Astrocyte (in vitro differentiated cells and primary cell): ENCODE measurements at regions not wholly inside any gene's neighbourhood (a gene's known extent, or its start where the extent isn't known, plus 50 kb on each side); places are given as distances from the start of the nearest gene placed in this dataset.

ENCODE experiments used
- DNase-seq: peaks from one replicate; pipeline ENCODE4 v3.0.0-alpha.2; 2010; ENCODE audit warnings: low read depth
- FAIRE-seq: peaks from 2 replicates; lab custom pipeline; 2011; peaks lifted over from hg19 to GRCh38; lab: Jason Lieb, UNC
- H2AFZ ChIP-seq: 2 replicates; pipeline ENCODE4 v1.6.0; 2012; ENCODE audit warnings: low read depth, low read length, inconsistent platforms
- H3K27ac ChIP-seq: 2 replicates; pipeline ENCODE4 v1.5.1; 2011; ENCODE audit warnings: low read depth, low read length, inconsistent platforms
- H3K27me3 ChIP-seq: 2 replicates; pipeline ENCODE4 v1.6.0; 2011; ENCODE audit warnings: low read length, inconsistent platforms; ENCODE audit not compliant: insufficient read depth
- H3K36me3 ChIP-seq: 2 replicates; pipeline ENCODE4 v1.5.1; 2011; ENCODE audit warnings: low read length, inconsistent platforms; ENCODE audit not compliant: insufficient read depth
- H3K4me1 ChIP-seq: 2 replicates; pipeline ENCODE4 v1.5.1; 2011; ENCODE audit warnings: low read length, inconsistent platforms; ENCODE audit not compliant: insufficient read depth
- H3K4me2 ChIP-seq: 2 replicates; pipeline ENCODE4 v1.6.0; 2012; ENCODE audit warnings: low read length, inconsistent platforms
- H3K4me3 ChIP-seq: 2 replicates; pipeline ENCODE4 v1.5.1; 2011; ENCODE audit warnings: low read depth, mild to moderate bottlenecking, low read length, inconsistent platforms; ENCODE audit not compliant: insufficient read depth
- H3K79me2 ChIP-seq: 2 replicates; pipeline ENCODE4 v1.6.0; 2012; ENCODE audit warnings: mild to moderate bottlenecking, low read length, inconsistent platforms; ENCODE audit not compliant: insufficient read depth
- H3K9ac ChIP-seq: 2 replicates; pipeline ENCODE4 v1.6.0; 2012; ENCODE audit warnings: mild to moderate bottlenecking, low read length, inconsistent platforms
- H3K9me3 ChIP-seq: 2 replicates; pipeline ENCODE4 v1.5.1; 2012; ENCODE audit warnings: low read depth, mild to moderate bottlenecking, low read length, inconsistent platforms; ENCODE audit not compliant: insufficient read depth
- H4K20me1 ChIP-seq: 2 replicates; pipeline ENCODE4 v1.6.0; 2012; ENCODE audit warnings: low read length, inconsistent platforms; ENCODE audit not compliant: insufficient read depth
- H3K27ac Mint-ChIP-seq: one replicate; pipeline ENCODE4 v1.8.0; 2021; ENCODE audit warnings: mild to moderate bottlenecking, mixed read lengths; ENCODE audit not compliant: unreplicated experiment
- H3K27me3 Mint-ChIP-seq: one replicate; pipeline ENCODE4 v1.8.0; 2021; ENCODE audit warnings: low read depth, mixed read lengths; ENCODE audit not compliant: unreplicated experiment
- H3K36me3 Mint-ChIP-seq: one replicate; pipeline ENCODE4 v1.8.0; 2021; ENCODE audit warnings: low read depth, mixed read lengths; ENCODE audit not compliant: unreplicated experiment
- H3K4me1 Mint-ChIP-seq: one replicate; pipeline ENCODE4 v1.8.0; 2021; ENCODE audit warnings: low read depth, mixed read lengths; ENCODE audit not compliant: unreplicated experiment
- H3K4me3 Mint-ChIP-seq: one replicate; pipeline ENCODE4 v1.8.0; 2021; ENCODE audit warnings: mild to moderate bottlenecking, moderate library complexity, mixed read lengths; ENCODE audit not compliant: unreplicated experiment
- H3K9me3 Mint-ChIP-seq: one replicate; pipeline ENCODE4 v1.8.0; 2021; ENCODE audit warnings: mild to moderate bottlenecking, mixed read lengths; ENCODE audit not compliant: unreplicated experiment
- CTCF ChIP-seq: IDR thresholded peaks from 2 replicates; pipeline ENCODE4 v1.5.1; 2011; ENCODE audit warnings: low read depth, mild to moderate bottlenecking, inconsistent platforms, low read length, moderate library complexity; ENCODE audit not compliant: insufficient read depth
- EZH2 ChIP-seq: IDR thresholded peaks from 2 replicates; pipeline ENCODE4 v1.6.1; 2012; ENCODE audit warnings: mild to moderate bottlenecking, low read length, inconsistent platforms; ENCODE audit not compliant: insufficient read depth

GRCh38 chr20:48284837-48285236 lies 499.6 kb upstream of the SULF2 start:
- Mint-ChIP-seq H3K9me3 (peaks cover 3% of the 10 kb centered on the region), H3K27me3 (peaks cover 6% of the 10 kb centered on the region), H3K4me3 (peak overlapping the region; percentile 0), H3K27ac (peak overlapping the region; percentile 87), H3K36me3 (peaks cover 1% of the 10 kb centered on the region), H3K4me1 (peaks cover 29% of the 10 kb centered on the region)
- Histone ChIP-seq H3K4me3 (no peak overlapping the region), H3K9ac (no peak overlapping the region), H4K20me1 (no peaks in the 10 kb centered on the region), H3K79me2 (no peaks in the 10 kb centered on the region), H3K27ac (no peak overlapping the region), H3K27me3 (peaks cover 8% of the 10 kb centered on the region), H3K4me2 (no peak overlapping the region), H2AFZ (no peak overlapping the region), H3K9me3 (no peaks in the 10 kb centered on the region), H3K36me3 (no peaks in the 10 kb centered on the region), H3K4me1 (peaks cover 19% of the 10 kb centered on the region)
- peak; percentile 68 for DNase-seq
- TF ChIP-seq CTCF (no peak), EZH2 (no peak)
- no peak for FAIRE-seq

DNA sequence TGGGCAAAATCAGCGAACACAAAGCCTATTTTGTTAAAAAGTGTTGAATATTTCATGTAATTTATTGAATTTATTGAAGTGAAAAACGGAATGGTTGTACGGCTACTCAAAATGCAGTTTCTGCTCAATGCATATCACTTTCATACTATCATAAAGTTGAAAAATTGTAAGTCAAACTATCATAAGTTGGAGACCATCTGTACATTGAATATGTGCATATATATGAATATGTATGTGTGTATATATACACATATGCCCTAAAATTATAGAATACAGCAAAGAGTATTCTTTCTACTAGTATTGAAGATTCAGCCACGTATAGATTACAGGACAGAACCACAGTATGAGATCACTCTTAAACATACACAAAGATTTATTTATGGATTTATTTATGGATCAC lies 499.0 kb upstream of the SULF2 start:
- peak overlapping the region; percentile 11 for H3K4me2 ChIP-seq
- no peaks in the 10 kb centered on the region for H3K36me3 ChIP-seq
- H3K27me3 ChIP-seq = peaks cover 3% of the 10 kb centered on the region
- Mint-ChIP-seq H3K27me3 (peaks cover 1% of the 10 kb centered on the region), H3K4me3 (no peak overlapping the region), H3K4me1 (peaks cover 32% of the 10 kb centered on the region), H3K27ac (peak overlapping the region; percentile 38), H3K36me3 (peaks cover 1% of the 10 kb centered on the region), H3K9me3 (peaks cover 3% of the 10 kb centered on the region)
- no peak overlapping the region for H3K27ac ChIP-seq
- H3K4me3 ChIP-seq = no peak overlapping the region
- no peak overlapping the region for H2AFZ ChIP-seq
- peaks cover 19% of the 10 kb centered on the region for H3K4me1 ChIP-seq
- TF ChIP-seq EZH2 = no peak
- no peak for TF ChIP-seq CTCF
- no peaks in the 10 kb centered on the region for H3K79me2 ChIP-seq
- no peak overlapping the region for H3K9ac ChIP-seq
- DNase-seq = no peak
- no peaks in the 10 kb centered on the region for H4K20me1 ChIP-seq
- H3K9me3 ChIP-seq = no peaks in the 10 kb centered on the region
- no peak for FAIRE-seq

- H3K27ac ChIP-seq = no peak overlapping the region
- no peaks in the 10 kb centered on the region for H3K79me2 ChIP-seq
- H3K9ac ChIP-seq = no peak overlapping the region
- no peak for TF ChIP-seq CTCF
- TF ChIP-seq EZH2 = no peak
- H3K4me3 ChIP-seq = no peak overlapping the region
- Mint-ChIP-seq H3K36me3 (peaks cover 1% of the 10 kb centered on the region), H3K27me3 (peaks cover 1% of the 10 kb centered on the region), H3K9me3 (peaks cover 3% of the 10 kb centered on the region), H3K4me3 (no peak overlapping the region), H3K27ac (peak overlapping the region; percentile 2), H3K4me1 (peaks cover 38% of the 10 kb centered on the region)
- H3K36me3 ChIP-seq = no peaks in the 10 kb centered on the region
- H3K4me2 ChIP-seq = peak overlapping the region; percentile 11
- H3K27me3 ChIP-seq = no peaks in the 10 kb centered on the region
- peaks cover 19% of the 10 kb centered on the region for H3K4me1 ChIP-seq
- H2AFZ ChIP-seq = no peak overlapping the region
- FAIRE-seq = no peak
- no peaks in the 10 kb centered on the region for H4K20me1 ChIP-seq
- H3K9me3 ChIP-seq = no peaks in the 10 kb centered on the region
- peak; percentile 99 for DNase-seq
Measured at GRCh38 chr20:48283470-48284110, 498.3 kb upstream of the SULF2 start.
